Ovary (tissue), 3 donors: ENCODE measurements at regions not wholly inside any gene's neighbourhood (a gene's known extent, or its start where the extent isn't known, plus 50 kb on each side); places are given as distances from the start of the nearest gene placed in this dataset.

ENCODE experiments used
- EP300 ChIP-seq: sonication (generic); formaldehyde crosslinking; IDR thresholded peaks from one replicate; pipeline ENCODE4 v1.6.1; 2017; ENCODE audit warnings: antibody characterized with exemption
- POLR2A ChIP-seq: fragments of 450-650 bp; IDR thresholded peaks from one replicate; pipeline ENCODE4 v1.6.1; 2017; ENCODE audit warnings: antibody characterized with exemption, mild to moderate bottlenecking, moderate library complexity
- TF ChIP-seq, protein P1 (sequence below), 3 donors: fragments of 450-650 bp in 2 of 3; fragments of 200-600 bp in 1 of 3; IDR thresholded peaks; one replicate each; pipeline versions ENCODE4 v1.5.1 to v1.8.0; 2016 to 2022; ENCODE audit warnings: antibody characterized with exemption in 3 of 3, mild to moderate bottlenecking in 1 of 3
- donor health status: DM: no; HTN: no; CAD: no.

DNA sequence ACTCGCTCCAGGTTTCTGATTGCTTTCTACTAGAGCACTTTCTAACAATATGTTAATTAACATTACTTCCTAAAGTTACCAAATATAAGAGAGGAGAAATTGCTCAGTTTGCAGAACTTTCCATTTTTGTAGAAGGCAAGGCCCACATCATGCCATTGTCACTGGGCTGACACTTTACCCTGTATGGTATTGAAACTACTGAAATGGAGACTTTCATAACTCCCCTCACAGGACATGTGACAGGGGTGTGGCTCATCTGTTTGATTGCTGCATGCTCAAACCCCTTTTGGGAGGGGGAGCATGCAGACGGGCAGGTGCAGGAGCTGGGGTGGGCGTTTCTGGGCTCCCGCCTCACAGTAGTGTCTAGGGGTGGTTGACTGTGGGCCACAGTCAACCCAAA is 206.3 kb upstream of the GHR start:
- TF ChIP-seq POLR2A (no peak), EP300 (no peak)
- TF ChIP-seq, protein P1, sequence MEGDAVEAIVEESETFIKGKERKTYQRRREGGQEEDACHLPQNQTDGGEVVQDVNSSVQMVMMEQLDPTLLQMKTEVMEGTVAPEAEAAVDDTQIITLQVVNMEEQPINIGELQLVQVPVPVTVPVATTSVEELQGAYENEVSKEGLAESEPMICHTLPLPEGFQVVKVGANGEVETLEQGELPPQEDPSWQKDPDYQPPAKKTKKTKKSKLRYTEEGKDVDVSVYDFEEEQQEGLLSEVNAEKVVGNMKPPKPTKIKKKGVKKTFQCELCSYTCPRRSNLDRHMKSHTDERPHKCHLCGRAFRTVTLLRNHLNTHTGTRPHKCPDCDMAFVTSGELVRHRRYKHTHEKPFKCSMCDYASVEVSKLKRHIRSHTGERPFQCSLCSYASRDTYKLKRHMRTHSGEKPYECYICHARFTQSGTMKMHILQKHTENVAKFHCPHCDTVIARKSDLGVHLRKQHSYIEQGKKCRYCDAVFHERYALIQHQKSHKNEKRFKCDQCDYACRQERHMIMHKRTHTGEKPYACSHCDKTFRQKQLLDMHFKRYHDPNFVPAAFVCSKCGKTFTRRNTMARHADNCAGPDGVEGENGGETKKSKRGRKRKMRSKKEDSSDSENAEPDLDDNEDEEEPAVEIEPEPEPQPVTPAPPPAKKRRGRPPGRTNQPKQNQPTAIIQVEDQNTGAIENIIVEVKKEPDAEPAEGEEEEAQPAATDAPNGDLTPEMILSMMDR (IDR thresholded peaks at IDR 0.05), result no peak
